Ovary (tissue), 7 donors: ENCODE measurements at regions not wholly inside any gene's neighbourhood (a gene's known extent, or its start where the extent isn't known, plus 50 kb on each side); places are given as distances from the start of the nearest gene placed in this dataset.

Experiments used
- DNase-seq, 5 donors: peaks; one replicate each; pipeline ENCODE4 v3.0.0-alpha.2; 2019 to 2020
- H3K27ac ChIP-seq, 2 donors: fragments of 200-600 bp; one replicate each; pipeline versions ENCODE4 v1.5.1 to v1.8.0; 2019 to 2022
- H3K27me3 ChIP-seq: fragments of 200-600 bp; one replicate; pipeline ENCODE4 v1.8.0; 2022
- H3K36me3 ChIP-seq: fragments of 200-600 bp; sonication (generic); one replicate; pipeline ENCODE4 v1.5.1; 2019
- H3K4me1 ChIP-seq: one replicate; pipeline ENCODE4 v1.8.1; 2013; ENCODE audit warnings: mild to moderate bottlenecking, moderate library complexity; ENCODE audit not compliant: insufficient read depth
- H3K4me3 ChIP-seq: fragments of 200-600 bp; sonication (generic); one replicate; pipeline ENCODE4 v1.5.1; 2017
- H3K9me3 ChIP-seq, 2 donors: fragments of 200-600 bp in 1 of 2; sonication (generic) in 1 of 2; one replicate each; pipeline versions ENCODE4 v1.5.1 to v1.8.1; 2013 to 2019; ENCODE audit warnings: mild to moderate bottlenecking in 1 of 2, moderate library complexity in 1 of 2
- EP300 ChIP-seq: sonication (generic); formaldehyde crosslinking; IDR thresholded peaks from one replicate; pipeline ENCODE4 v1.6.1; 2017; ENCODE audit warnings: antibody characterized with exemption
- POLR2A ChIP-seq: fragments of 450-650 bp; IDR thresholded peaks from one replicate; pipeline ENCODE4 v1.6.1; 2017; ENCODE audit warnings: antibody characterized with exemption, mild to moderate bottlenecking, moderate library complexity
- WGBS, 3 donors: extraction: QIAGEN DNeasy Blood & Tissue Kit in 1 of 3; methylation state at CpG; one replicate each; pipeline versions ENCODE4 v1.1.5 to v1.1.7; 2013 to 2017; 5-methylcytosine and 5-hydroxymethylcytosine counted together
- intact Hi-C, 4 donors: fragments of 100-400 bp; cut with DNase I; formaldehyde crosslinking; loops; one replicate each; pipeline versions ENCODE4 v1.11.0 to v1.15.1; 2022 to 2023
- TF ChIP-seq, protein P1 (sequence below), 3 donors: fragments of 450-650 bp in 2 of 3; fragments of 200-600 bp in 1 of 3; IDR thresholded peaks; one replicate each; pipeline versions ENCODE4 v1.5.1 to v1.8.0; 2016 to 2022; ENCODE audit warnings: antibody characterized with exemption in 3 of 3, mild to moderate bottlenecking in 1 of 3
- donor health status: DM: no; HTN: no; CAD: no; lungs with moderate emphysema.
- donor health status: DM: no; HTN: no; CAD: no.
- donor health status: Bipolar disorder and iron deficiency.
- donor health status: DM: no; HTN: no; CAD: no.
- donor health status: DM: yes; HTN: yes; CAD: no.

DNA sequence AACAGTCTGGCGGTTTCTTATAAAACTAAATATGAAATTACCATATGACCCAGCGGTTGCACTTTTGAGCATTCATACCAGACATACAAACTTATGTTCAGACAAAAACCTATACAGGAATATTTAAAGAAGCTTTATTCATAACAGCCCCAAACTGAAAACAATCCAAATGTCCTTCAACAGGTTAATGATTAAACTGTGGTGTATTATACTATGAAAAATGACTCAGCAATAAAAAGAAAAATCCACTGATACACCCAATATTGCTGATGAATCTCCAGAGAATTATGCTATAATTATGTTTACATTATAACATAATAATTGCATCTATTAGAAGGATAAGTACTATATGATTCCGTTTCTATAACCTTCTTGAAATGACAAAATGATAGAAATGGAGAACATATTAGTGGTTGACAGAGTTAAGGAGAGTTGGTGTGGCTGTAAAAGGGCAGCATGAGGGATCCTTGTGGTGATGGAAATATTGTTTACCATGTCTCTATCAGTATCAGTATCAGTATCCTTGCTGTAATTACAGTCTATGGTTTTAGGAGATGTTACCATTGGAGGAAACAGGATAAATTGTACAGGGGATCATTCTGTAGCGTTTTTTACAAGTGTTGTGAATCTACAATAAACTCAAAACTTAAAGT, 127.1 kb downstream of the DSC3 start:
- DNase-seq: no peak
- Histone ChIP-seq H3K4me3 (no peak overlapping the region), H3K4me1 (no peaks in the 10 kb centered on the region), H3K9me3 (no peaks in the 10 kb centered on the region), H3K27me3 (no peaks in the 10 kb centered on the region), H3K27ac (no peak overlapping the region), H3K36me3 (no peaks in the 10 kb centered on the region)
- no peak for TF ChIP-seq EP300
- no peak for TF ChIP-seq POLR2A
- TF ChIP-seq, protein P1, sequence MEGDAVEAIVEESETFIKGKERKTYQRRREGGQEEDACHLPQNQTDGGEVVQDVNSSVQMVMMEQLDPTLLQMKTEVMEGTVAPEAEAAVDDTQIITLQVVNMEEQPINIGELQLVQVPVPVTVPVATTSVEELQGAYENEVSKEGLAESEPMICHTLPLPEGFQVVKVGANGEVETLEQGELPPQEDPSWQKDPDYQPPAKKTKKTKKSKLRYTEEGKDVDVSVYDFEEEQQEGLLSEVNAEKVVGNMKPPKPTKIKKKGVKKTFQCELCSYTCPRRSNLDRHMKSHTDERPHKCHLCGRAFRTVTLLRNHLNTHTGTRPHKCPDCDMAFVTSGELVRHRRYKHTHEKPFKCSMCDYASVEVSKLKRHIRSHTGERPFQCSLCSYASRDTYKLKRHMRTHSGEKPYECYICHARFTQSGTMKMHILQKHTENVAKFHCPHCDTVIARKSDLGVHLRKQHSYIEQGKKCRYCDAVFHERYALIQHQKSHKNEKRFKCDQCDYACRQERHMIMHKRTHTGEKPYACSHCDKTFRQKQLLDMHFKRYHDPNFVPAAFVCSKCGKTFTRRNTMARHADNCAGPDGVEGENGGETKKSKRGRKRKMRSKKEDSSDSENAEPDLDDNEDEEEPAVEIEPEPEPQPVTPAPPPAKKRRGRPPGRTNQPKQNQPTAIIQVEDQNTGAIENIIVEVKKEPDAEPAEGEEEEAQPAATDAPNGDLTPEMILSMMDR (IDR thresholded peaks at IDR 0.05): no peak
- WGBS, 3 donors: 60 to 78% (median 65%) methylated on average over 4 of the region's 4 CpGs
- intact Hi-C loops: no loop called here

DNA sequence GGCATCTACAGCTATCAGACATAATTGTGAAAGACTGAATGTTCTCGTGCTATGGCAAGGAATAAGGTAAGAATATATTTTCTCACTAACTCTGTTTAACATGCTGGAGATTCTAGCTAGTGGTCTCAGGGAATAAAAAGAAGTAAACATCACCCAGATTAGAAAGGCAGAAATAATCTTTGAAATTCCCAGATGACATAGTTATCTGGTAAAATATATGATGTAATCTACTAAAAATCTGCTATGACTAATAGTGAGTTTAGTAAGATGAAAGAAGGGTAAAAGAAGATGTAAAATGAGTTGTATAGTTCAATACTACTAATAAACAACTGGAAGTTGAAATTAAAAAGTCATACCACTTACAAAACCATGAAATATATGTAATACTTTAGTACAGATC, 134.2 kb downstream of the DSC3 start:
- Histone ChIP-seq H3K9me3 (no peaks in the 10 kb centered on the region), H3K4me1 (no peaks in the 10 kb centered on the region), H3K27me3 (no peaks in the 10 kb centered on the region), H3K4me3 (no peak overlapping the region), H3K36me3 (no peaks in the 10 kb centered on the region), H3K27ac (no peak overlapping the region)
- intact Hi-C loops: no loop called here
- no peak for DNase-seq
- WGBS, 3 donors: 73 to 79% (median 74%) methylated on average over 1 of the region's 1 CpG
- TF ChIP-seq EP300 (no peak), POLR2A (no peak)
- TF ChIP-seq, protein P1 (IDR thresholded peaks at IDR 0.05): no peak

DNA sequence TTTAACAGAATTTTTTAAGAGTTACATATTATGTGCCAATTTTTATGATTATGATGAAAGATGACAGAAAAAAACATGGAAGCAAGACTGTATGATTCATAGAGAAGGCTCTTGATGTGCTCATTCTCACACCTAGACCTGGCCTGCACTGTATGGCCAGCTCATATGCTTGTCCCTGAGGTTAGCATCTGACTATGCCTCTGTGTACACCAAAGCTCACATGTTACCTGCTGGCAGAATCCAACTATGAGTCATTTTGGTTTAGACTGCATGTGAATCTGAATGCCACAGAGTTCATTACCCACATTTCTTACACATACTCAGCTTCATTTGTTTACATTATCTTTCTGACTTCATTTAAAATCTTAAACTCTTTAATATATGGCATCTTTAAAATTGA, 139.0 kb downstream of the DSC3 start:
- H3K27me3 ChIP-seq: no peaks in the 10 kb centered on the region
- no peaks in the 10 kb centered on the region for H3K4me1 ChIP-seq
- no peak overlapping the region for H3K27ac ChIP-seq
- no peak overlapping the region for H3K4me3 ChIP-seq
- no peaks in the 10 kb centered on the region for H3K9me3 ChIP-seq
- H3K36me3 ChIP-seq: no peaks in the 10 kb centered on the region
- intact Hi-C loops: no loop called here
- no peak for DNase-seq
- TF ChIP-seq EP300 (no peak), POLR2A (no peak)
- TF ChIP-seq, protein P1 (IDR thresholded peaks at IDR 0.05): no peak

DNA sequence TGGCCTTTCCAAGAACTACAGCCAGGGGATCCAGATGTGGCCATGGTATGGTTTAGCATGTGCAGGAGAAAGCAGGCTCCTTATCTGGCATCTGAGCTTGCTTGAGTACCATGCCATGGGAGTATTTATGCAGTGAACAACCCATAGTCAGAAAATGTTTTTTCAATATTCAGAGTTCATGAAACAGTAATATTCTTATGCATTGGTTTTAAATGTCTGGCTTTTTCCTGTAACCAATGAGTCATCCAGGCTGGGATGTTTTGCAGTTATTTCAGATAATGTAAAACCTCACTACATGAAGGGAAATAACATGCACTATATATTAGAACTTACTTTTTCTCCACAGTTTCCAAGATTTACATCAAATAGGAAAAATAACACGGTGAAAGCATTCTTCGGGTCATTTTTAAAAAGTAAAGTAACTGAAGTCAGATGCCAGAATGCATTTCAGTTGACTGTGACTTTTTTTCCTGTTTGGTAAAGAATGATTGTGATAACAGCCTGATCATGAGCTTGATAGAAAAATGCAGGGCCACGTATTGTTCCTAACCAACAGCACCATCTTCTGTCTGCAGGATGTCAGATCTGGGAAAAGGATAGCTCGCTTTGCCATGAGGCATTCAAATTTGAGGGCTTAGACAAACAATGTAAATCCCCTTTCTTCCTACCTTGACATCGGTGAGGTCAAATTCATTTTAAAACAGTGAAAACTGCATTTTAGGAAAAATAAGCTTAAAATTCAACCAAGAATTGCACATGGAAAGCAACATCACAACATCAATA, 152.8 kb downstream of the DSC3 start:
- intact Hi-C loops: no loop called here
- WGBS, 3 donors: 57 to 63% (median 61%) methylated on average over 5 of the region's 5 CpGs
- Histone ChIP-seq H3K4me1 (no peaks in the 10 kb centered on the region), H3K27ac (no peak overlapping the region), H3K9me3 (no peaks in the 10 kb centered on the region), H3K4me3 (no peak overlapping the region), H3K27me3 (no peaks in the 10 kb centered on the region), H3K36me3 (no peaks in the 10 kb centered on the region)
- no peak for DNase-seq
- TF ChIP-seq EP300 (no peak), POLR2A (no peak)
- TF ChIP-seq, protein P1 (IDR thresholded peaks at IDR 0.05): no peak
